MM.1S (cell line): ENCODE measurements at regions not wholly inside any gene's neighbourhood (a gene's known extent, or its start where the extent isn't known, plus 50 kb on each side); places are given as distances from the start of the nearest gene placed in this dataset.

Experiments
- DNase-seq: peaks from one replicate; pipeline ENCODE4 v3.0.0-alpha.2; 2015
- H2AFZ ChIP-seq: fragments of 300-600 bp; sonication (generic); 2 replicates; pipeline ENCODE4 v1.6.0; 2016; ENCODE audit warnings: antibody characterized with exemption, low read length
- H3F3A ChIP-seq: fragments of 300-600 bp; sonication (generic); 2 replicates; pipeline ENCODE4 v1.6.1; 2016; ENCODE audit warnings: mild to moderate bottlenecking, antibody characterized with exemption, low read length, moderate library complexity, mixed read lengths; ENCODE audit not compliant: insufficient read depth
- H3K27ac ChIP-seq: fragments of 300-600 bp; sonication (generic); 2 replicates; pipeline ENCODE4 v1.5.1; 2016; ENCODE audit warnings: mild to moderate bottlenecking, low read length
- H3K27me3 ChIP-seq: fragments of 300-600 bp; sonication (generic); replicated peaks from 2 replicates; pipeline ENCODE4 v1.6.0; 2016; ENCODE audit warnings: low read length; ENCODE audit not compliant: insufficient read depth
- H3K36me3 ChIP-seq: fragments of 300-600 bp; sonication (generic); replicated peaks from 2 replicates; pipeline ENCODE4 v1.6.1; 2016; ENCODE audit warnings: mild to moderate bottlenecking, low read length, mixed read lengths; ENCODE audit not compliant: insufficient read depth
- H3K4me1 ChIP-seq: fragments of 300-600 bp; sonication (generic); 2 replicates; pipeline ENCODE4 v1.6.1; 2016; ENCODE audit warnings: low read length, mixed read lengths
- H3K4me2 ChIP-seq: fragments of 300-600 bp; sonication (generic); 2 replicates; pipeline ENCODE4 v1.6.0; 2016; ENCODE audit warnings: low read depth, low read length
- H3K4me3 ChIP-seq: fragments of 300-600 bp; sonication (generic); 2 replicates; pipeline ENCODE4 v1.5.1; 2016; ENCODE audit warnings: low read length, mixed read lengths
- H3K79me2 ChIP-seq: fragments of 300-600 bp; sonication (generic); 2 replicates; pipeline ENCODE4 v1.6.1; 2016; ENCODE audit warnings: mixed run types, low read length, mixed read lengths
- H3K9ac ChIP-seq: fragments of 300-600 bp; sonication (generic); 2 replicates; pipeline ENCODE4 v1.6.1; 2016; ENCODE audit warnings: low read length, mixed read lengths
- H3K9me2 ChIP-seq: fragments of 300-600 bp; sonication (generic); replicated peaks from 2 replicates; pipeline ENCODE4 v1.6.1; 2016; ENCODE audit warnings: mild to moderate bottlenecking, low read length, mixed read lengths; ENCODE audit not compliant: insufficient read depth
- H3K9me3 ChIP-seq: fragments of 300-600 bp; sonication (generic); replicated peaks from 2 replicates; pipeline ENCODE4 v1.6.1; 2016; ENCODE audit warnings: mild to moderate bottlenecking, low read length, mixed read lengths; ENCODE audit not compliant: insufficient read depth
- H4K20me1 ChIP-seq: fragments of 300-600 bp; sonication (generic); 2 replicates; pipeline ENCODE4 v1.6.1; 2016; ENCODE audit warnings: mild to moderate bottlenecking, low read length, moderate library complexity, mixed read lengths; ENCODE audit not compliant: insufficient read depth
- CTCF ChIP-seq: fragments of 300-600 bp; sonication (generic); IDR thresholded peaks from 2 replicates; pipeline ENCODE4 v1.5.1; 2016; ENCODE audit warnings: antibody characterized with exemption, low read length, mixed read lengths
- EZH2 ChIP-seq: fragments of 300-600 bp; sonication (generic); optimal IDR thresholded peaks from 2 replicates; pipeline ENCODE3; 2017; ENCODE audit warnings: low read depth, mild to moderate bottlenecking, antibody characterized with exemption, low read length, mixed read lengths
- EZH2phosphoT487 ChIP-seq: fragments of 300-600 bp; sonication (generic); IDR thresholded peaks from 2 replicates; pipeline ENCODE4 v1.6.1; 2018; ENCODE audit warnings: antibody characterized with exemption, low read length

DNA sequence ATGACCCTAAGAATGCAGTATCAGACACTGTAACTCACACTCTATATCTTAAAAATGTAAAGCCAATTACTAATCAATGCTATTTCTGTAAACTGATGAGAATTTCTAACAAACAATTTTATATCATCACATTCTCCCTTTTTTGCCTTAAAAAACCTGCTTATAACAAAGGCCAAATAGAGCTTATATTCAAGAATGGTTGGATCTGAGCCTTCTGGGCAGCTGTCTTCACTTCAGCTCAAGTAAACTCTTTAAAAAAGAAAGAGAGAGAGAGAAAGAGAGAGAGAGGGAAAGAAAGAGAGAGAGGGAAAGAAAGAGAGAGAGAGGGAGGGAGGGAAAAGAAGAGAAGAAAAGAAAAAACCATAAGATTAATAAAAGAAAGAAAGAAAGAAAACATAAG, 231.8 kb downstream of the KCNE4 start:
- H3K27me3 ChIP-seq, result no peaks in the 10 kb centered on the region
- no peaks in the 10 kb centered on the region for H3K4me1 ChIP-seq
- no peak overlapping the region for H3K4me3 ChIP-seq
- no peak overlapping the region for H2AFZ ChIP-seq
- no peaks in the 10 kb centered on the region for H3K9me2 ChIP-seq
- H3K9me3 ChIP-seq, result no peaks in the 10 kb centered on the region
- H3K79me2 ChIP-seq, result no peaks in the 10 kb centered on the region
- H4K20me1 ChIP-seq, result no peaks in the 10 kb centered on the region
- H3F3A ChIP-seq, result no peaks in the 10 kb centered on the region
- no peak for TF ChIP-seq EZH2phosphoT487
- no peak for TF ChIP-seq EZH2
- no peak for TF ChIP-seq CTCF
- H3K36me3 ChIP-seq, result no peaks in the 10 kb centered on the region
- H3K9ac ChIP-seq, result no peak overlapping the region
- DNase-seq, result no peak
- H3K27ac ChIP-seq, result no peak overlapping the region
- no peak overlapping the region for H3K4me2 ChIP-seq

- H3K36me3 ChIP-seq, result no peaks in the 10 kb centered on the region
Measured at GRCh38 chr2:223285370-223286265, 233.6 kb downstream of the KCNE4 start.

DNA sequence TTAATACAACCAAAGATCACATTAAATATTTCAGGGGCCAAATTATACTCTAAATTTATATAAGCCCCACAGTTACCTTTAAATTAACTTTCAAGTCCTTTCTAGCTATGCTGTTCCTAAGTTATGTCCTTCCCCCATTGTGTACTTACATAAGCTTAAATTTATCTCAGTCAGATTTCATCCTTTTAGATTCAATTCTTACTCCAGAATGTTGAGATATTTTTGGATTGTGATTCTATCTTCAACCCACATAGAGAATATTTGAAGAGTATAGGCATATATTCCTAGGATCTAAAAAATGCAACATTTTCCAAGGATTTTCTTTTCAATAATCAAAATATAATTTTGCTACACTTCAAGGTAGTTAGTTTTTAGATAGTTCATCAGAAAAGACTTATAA, 242.8 kb downstream of the KCNE4 start:
- Histone ChIP-seq H3K27me3 (no peaks in the 10 kb centered on the region), H4K20me1 (no peaks in the 10 kb centered on the region), H3K4me3 (no peak overlapping the region), H2AFZ (no peak overlapping the region), H3K79me2 (no peaks in the 10 kb centered on the region), H3F3A (no peaks in the 10 kb centered on the region), H3K4me2 (no peak overlapping the region), H3K9ac (no peak overlapping the region), H3K9me2 (no peaks in the 10 kb centered on the region), H3K9me3 (no peaks in the 10 kb centered on the region), H3K4me1 (no peaks in the 10 kb centered on the region), H3K36me3 (no peaks in the 10 kb centered on the region), H3K27ac (no peak overlapping the region)
- TF ChIP-seq EZH2phosphoT487, result no peak
- TF ChIP-seq EZH2, result no peak
- no peak for TF ChIP-seq CTCF
- DNase-seq, result no peak

More at GRCh38 chr2:223285370-223286265, 233.6 kb downstream of the KCNE4 start:
- H3K9me3 ChIP-seq, result no peaks in the 10 kb centered on the region
- H3F3A ChIP-seq, result no peaks in the 10 kb centered on the region
- no peaks in the 10 kb centered on the region for H3K79me2 ChIP-seq
- DNase-seq, result no peak
- no peak overlapping the region for H3K9ac ChIP-seq
- H3K9me2 ChIP-seq, result no peaks in the 10 kb centered on the region
- no peak overlapping the region for H3K27ac ChIP-seq
- H2AFZ ChIP-seq, result no peak overlapping the region
- TF ChIP-seq EZH2 (no peak), CTCF (no peak), EZH2phosphoT487 (no peak)
- H3K4me2 ChIP-seq, result no peak overlapping the region
- H3K4me3 ChIP-seq, result no peak overlapping the region
- no peaks in the 10 kb centered on the region for H3K4me1 ChIP-seq
- no peaks in the 10 kb centered on the region for H4K20me1 ChIP-seq
- no peaks in the 10 kb centered on the region for H3K27me3 ChIP-seq
